Hematopoietic multipotent progenitor cell treated with erythropoietin and hydrocortisone succinate and interleukin-3 and kit ligand, for 4 days (in vitro differentiated cells): ENCODE measurements at regions not wholly inside any gene's neighbourhood (a gene's known extent, or its start where the extent isn't known, plus 50 kb on each side); places are given as distances from the start of the nearest gene placed in this dataset.

Source experiments
- DNase-seq: peaks from one replicate; pipeline ENCODE4 v3.0.0-alpha.2; 2015

DNA sequence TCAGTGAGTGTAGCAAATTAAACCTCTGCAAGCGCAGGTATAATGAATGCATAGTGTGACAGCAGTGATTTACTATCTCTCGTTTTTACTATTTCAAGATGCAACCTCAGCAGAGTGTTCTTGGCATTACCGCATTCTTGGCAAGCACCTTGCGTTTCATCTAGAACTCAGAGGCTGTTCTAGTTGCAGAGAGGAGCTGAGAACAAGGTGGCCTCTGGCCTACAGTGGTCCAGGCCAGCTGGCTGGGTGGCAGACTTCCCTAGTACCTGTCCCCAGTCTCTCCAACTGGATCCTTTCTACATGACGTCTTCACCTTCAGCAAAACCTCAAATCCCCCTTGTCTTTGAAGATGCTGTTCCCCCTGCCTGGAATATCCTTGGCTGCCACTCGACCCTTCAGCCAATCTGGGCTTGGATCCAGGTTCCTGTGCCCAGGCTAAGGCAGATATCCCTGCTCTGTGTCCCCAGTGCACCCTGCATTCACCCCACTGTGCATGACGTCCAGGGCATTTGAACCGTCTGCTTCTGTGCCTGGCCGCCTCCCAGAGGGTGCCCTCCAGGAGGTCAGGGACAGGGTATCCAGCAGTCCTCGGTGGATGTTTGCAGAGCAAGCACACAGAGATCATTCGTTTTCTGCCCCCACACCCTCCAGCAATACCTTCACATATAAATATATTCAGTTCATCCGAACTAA is 120.4 kb upstream of the CPEB4 start:
- DNase-seq = no peak

DNA sequence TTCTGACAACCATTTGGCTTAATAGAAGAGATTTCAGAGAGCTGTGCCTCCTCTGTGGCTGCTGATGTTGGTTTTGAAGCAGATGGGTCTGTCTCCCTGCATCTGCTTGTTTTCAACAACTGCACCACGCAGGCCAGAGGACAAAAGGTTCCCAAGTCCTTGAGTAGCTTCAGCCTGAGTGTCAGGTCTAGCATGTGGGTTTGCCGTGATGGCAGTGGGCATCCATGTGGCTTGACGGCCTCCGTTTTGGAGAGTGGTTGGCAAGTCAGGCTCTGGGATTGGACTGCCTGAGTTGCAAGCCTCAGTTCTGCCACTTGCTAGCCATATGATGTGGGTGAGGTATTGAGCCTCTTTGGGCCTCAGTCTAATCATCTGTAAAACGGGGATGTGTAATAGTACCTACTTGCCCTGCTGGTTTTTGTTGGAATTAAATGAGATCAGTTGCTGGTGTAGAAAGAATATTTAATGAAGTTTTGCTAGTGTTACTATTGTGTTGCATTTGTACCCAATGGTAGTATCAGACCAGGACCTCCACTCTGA is 119.8 kb upstream of the CPEB4 start:
- DNase-seq = no peak

DNA sequence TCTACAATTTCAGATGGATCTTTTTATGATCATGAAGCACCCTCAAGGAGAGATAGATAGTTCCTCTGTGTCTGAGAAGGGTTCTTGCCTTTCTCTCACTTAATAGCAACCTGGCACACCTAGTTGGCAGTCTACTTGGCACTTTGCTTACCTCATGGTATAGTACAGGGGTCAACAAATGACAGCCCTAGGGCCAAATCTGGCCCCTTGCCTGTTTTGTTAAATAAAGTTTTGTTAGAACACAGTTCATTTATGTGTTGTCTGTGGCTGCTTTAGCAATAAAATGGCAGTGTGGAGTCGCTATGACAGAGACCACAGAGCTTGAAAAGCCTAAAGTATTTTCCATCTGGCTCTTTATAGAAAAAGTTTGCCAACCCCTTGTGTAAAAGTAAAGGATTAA is 119.3 kb upstream of the CPEB4 start:
- no peak for DNase-seq

DNA sequence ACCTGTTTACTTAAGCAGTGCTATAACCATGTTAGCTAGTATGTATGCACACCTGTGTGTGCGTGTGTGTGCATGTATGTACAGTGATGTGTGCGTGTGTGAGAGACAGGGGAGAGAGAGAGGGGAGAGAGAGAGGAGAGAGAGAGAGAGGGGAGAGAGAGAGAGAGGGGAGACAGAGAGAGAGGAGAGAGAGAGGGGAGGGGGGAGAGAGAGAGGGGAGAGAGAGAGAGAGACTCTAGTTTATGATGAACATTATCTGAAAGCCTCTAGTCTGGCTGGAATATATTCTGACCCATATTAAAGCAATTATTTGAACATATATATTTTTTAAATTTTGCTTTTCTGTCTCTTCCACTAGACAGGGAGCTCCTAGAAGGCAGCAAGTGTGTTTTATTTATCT is 117.5 kb upstream of the CPEB4 start:
- DNase-seq = no peak

DNA sequence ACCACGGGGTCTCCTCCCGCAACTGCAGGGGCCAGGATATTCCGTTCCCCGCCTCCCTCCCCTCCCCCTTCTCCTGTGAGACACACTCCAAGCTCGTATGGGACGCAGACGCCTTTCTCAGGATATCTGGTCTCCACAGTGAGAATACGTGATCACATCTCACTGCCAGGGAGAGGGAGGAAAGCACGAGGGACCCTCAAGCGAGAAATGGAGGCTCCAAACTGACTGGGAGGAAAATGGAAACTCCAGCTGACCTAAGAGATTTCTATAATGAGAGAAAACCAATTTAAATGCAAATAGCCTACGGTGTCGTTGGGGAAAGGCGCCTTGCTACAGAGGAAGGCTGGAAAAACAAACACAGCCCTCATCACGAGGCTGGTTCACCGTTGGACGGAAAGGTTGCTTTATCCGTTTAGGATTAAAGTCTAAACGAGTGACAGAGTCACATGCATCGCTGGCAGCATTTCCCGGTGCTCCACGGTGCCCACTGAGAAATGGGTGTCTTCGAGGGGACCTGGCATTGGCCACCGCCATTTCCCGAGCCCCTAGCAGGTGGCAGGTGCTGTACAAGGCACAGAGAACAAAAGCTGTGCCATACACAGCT is 116.9 kb upstream of the CPEB4 start:
- no peak for DNase-seq

DNA sequence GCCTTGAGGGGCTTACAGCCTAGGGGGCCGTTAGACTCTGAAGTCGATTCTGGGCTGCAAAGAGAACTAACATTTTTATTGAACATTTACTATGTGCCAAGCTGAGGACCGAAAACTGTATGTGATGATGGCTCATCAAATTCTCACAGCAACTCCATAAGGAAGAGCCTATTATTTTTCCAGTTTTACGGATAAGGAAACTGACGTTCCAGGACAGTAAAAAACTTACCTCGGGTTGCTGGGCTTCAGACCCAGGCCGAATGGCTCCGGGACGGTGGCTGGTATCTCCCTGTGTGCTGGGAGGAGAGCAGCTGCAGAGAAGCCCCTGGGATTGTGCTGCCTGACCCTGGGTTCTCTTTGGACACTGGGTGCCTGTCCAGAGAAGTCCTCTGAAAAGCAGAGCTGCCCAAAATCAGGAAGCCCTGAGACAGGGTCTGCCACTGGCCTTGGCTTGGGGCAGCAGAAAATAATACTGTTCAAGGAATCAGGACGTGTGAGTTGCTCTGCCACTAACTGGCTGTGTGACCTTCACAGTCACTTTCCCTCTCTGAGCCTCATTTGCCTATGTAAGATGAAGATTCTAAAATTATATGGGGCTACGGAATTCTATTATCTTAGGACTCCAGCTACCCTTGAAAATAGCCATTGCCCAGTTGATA is 116.3 kb upstream of the CPEB4 start:
- DNase-seq = no peak

DNA sequence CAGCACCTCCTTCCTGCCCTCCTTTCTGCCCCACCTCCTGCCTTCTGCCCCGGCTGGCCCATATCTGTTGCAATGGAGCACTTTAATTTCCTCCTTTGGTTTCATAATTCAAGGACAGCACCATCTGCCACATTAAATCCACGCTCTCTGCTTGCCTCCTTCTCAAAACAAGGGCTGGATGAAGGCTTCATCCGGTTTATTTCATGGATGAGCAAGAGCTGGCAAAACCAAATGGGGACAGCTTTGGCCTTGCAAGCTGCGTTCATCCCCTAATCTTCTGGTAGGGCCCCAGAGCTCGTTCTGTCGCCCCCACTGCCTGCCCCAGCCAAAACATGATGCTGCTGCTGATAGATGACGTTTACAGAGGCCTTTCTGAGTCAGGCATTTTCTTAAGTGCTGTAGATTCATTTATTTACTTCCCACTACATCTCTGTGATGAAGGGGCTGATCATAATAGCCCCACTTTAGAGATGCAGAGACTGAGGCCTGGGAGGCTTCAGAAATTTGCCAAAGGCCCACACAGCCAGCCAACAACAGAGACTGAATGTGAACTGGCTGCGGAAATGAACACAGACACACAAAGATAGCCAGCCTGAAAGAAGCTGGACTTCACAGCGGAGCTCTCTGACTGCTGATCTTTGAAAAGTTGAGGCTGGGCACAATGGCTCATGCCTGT is 115.6 kb upstream of the CPEB4 start:
- peak; percentile 61 for DNase-seq

DNA sequence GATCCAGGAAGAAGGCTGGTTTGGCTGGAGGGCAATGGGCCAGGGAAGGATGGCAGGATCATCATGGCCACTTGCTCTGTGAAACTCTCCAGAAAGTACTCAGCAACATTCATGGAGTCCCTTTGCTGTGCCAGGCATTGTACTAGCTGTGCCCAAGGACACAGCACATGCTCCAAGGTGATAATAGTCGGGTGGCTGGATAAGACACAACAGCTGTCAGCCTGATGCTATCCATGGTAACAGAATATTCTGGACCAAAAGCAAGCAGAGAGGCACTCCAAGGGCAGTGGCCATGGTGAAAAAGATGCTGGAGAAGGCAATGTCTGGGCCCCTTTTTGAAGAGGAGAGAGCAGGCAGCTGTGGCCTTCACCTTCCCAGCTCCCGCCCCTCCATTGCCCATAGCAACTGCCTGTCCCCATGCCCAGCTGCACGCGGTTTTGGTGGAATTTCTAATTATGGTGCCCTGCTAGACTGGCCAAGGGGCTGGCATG is 113.8 kb upstream of the CPEB4 start:
- peak; percentile 20 for DNase-seq

DNA sequence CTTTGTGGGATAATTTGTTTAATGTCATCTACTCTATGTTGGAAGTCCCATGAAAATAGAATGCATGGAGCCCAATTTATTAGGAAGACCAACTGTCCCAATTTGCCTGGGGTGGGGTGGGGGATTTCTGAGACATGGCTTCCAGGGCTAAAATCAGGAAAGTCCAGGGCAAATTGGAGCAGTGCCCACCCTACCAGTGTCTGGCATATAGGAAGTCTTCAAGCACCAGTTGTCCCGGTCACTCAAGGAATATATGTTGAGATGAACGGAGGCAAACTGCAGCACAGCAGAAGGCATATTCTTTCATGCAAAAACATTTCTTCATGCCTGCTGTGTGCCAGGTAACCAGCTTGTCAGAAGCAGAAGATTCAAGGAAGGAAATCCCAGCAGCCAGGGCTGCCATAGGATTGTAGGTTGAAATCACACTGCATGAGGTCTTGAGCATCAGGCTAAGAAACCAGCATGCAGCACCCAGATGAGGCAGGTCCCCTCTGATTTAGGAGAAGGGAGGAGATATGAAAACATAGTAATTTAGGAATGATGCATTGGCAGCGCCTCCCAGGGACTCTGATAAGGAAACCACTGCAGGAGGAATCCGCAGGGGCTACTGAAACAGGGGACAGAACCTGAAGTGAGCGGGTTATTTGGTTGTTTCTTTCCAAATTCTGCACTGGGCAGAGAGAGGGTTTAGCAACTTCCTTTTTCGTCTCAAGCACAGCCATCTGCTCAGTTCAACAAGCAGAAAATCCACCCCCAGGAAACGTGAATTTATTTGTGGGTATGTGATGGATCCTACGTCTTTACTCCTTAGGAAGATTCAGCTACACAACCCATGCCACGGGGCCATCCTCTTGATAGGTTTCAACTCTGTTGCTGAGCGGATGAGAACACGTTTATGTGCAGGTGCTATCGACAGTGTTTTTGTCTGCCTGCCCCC is 112.6 kb upstream of the CPEB4 start:
- peak; percentile 64 for DNase-seq

DNA sequence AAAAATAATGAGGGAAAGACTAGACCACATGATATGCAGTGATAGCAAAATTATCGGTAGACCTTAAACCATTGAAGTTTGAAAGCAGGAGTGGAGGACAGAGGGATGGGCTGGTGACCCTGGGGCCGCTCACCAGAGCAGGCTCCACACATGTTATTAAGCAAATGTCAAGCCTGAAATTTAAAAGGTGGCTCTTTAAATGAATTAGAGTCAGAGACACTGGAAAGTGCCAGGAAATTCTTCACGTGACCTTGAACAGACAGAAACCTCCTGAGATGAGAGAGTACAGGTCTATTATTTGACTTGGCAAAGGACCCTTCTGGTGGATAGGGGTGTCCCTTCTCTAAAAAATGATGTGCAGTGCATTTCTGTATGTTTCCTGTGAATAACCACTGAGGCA is 111.0 kb upstream of the CPEB4 start:
- no peak for DNase-seq

DNA sequence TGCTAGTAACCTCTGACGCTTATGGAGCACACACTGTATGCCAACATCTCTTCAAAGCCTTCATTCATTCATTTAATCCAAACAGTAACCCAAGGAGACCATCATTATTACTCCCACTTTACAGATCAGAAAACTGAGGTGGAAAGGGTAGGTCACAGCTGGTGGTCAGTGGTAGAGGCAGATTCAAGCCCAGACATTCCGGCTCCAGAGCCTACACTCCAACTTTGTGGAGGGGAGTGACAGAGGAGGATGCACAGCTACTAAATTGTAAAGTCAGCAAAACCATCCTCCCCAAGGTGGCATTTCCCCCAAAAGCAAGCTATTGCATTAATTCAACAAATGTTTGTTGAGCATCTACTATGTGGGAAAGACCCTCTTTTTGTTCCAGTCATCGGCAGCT is 110.5 kb upstream of the CPEB4 start:
- DNase-seq = no peak

DNA sequence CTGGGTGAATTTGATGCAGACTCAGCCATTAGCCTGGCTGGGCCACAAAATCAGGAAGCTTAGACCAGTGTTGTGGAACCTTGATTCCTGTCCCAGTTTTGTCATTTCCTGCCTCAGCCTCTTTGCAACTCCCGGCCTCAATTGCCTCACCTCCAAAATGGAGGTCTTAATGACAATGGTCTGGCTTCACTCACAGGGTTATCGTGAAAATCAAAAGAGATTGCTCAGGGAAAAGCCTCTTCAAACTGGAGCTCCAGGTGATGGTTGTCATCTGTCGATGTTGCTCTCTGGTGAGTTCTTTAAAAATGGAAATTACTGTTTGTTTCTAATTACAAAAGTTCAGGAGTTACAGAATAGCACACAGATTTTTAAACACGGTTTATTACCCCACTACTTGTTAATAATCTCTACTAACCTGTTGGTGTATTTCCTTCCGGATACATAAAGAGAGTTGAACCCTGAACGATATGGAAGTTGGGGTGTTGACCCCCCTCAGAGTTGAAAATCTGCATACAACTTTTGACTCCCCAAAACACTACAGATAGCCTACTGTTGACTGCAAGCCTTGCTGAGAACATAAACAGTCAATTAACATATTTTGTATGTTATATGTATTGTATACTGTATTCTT is 109.9 kb upstream of the CPEB4 start:
- peak; percentile 39 for DNase-seq

DNA sequence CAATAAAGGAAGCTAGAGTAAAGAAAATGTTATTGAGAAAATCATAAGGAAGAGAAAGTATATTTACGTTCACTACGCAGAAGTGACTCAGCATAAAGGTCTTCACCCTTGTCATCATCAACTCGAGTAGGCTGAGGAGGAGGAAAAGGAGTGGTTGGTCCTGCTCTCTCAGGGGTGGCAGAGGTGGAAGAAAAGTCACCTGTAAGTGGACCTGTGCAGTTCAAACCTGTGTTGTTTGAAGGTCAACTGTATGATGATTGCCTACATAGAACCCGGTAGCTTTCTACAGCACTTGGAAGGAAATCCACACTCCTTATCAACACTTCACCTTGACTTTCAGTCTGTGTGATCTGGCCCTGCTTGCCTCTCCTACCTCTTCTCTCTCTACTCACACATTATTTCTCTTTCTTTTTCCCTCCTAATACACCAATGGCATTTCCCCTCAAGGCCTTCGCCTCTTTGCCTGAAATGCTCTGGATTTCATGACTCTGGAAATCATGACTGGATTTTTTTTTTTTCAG is 109.3 kb upstream of the CPEB4 start:
- DNase-seq = peak; percentile 57

DNA sequence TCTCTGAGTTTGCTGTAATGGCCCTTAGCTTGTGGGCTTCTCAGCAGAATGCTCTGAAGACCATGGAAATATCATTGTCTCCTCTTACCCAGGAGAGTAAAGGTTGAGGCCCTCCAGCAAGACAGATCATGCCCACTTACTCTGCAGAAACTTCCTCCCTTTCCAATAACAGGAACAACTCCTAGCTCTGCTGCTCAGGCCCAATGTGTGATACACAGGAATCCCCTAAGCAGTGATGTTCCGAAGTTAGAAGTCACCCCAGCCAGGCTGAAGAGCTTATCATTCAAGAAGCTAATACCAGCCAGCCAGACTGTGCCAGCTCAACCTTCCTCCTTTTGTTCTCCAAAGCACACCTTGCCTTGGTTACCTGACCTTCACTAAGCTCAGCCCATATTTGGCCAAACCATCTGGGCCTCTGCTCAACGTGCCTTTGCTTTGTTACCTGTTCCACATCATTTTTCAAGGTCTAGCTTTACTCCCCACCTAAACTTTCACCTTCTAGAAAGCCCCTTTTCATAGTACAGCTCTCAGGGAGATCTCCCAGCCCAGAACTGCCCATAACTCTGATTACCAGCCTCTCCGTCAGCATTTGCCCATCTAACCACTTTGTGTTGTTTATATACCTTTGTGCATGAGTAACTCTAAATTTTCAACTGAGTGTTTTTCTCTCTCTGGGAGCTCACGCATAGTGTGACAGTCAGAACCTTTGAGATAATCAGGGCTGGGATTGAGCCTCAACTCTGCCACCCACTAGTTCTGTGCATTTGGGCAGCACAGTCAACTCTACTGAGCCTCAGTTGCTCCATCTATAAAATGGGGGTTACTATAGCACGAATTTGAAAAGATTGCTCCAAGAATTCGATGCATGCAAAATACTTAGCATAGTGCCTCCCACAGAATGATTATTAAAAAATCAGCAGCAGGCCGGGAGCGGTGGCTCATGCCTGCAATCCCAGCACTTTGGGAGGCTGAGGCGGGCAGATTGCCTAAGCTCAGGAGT is 107.6 kb upstream of the CPEB4 start:
- no peak for DNase-seq

DNA sequence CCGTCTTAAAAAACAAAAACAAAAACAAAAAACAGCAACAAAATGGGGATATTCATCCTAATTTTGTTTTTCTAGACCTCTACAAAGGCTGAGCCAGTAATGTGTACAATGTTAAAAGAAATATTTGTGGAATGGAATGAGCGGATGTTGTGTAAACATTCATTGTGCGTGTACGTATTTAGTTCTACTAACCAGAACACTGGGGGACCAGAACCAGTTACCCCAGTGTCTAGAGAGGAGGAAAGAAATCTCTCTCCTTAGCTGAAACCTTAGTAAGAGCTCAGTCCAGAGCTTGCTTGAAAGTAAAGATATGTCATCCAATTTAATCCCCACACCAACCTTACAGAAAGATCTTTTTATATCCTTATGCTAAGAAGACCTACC is 106.7 kb upstream of the CPEB4 start:
- no peak for DNase-seq

DNA sequence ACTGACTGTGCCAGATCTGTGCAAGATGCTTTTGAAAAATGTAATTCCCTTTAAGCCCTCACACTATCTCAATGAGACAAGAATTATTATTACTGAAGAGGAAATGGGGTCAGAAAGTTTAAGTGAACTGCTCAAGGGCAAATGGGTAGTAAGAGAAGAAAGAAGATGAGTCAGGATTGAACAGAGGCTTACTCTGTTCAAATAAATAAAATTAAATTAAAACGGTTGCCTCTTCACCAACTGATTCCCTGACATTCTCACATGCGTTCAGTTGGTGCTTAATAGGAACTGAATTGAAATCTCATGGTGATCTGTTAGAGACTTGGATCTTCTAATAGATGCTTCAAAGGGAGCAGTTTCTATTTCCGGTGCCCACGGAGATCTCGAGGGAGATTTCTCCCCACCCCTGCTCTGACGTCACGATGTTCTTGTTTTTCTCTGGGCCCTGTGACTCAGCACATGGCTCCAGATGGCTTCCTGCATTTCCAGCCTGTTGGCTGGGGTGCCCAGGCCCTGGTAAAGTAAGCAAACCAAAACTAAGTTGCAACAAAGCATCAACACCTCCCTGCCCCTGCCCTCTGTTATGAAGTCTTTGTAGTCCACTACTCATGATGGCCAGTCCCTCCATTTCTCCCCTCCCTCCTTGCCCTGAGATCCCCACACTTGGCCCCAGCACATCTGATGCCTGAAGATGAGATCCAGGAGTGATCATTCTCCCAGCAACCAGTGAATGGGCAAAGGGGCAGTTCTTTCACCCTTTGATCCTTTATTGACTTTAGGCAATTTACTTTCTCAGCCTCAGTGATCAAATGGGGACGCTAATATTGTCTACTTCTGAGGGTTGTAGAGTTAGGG is 106.1 kb upstream of the CPEB4 start:
- peak; percentile 85 for DNase-seq

DNA sequence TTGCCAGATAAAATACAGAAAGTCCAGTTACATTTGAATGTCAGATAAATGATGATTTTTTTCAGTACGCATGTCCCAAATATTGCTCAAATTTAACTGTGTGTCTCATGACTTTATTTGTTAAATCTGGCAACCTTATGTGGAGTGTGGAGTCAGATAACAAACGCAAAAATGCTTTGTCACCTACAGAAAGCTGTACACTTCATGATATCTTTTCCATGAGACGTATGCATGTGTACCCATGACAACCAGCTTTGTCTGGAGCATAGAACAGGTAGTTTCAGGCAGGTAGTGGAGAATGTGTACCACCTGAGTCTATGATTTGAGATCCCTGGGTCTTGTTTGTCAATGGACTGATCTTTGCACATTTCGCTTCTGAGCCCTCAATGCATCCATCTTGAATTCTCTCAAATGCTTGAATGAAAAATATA is 105.5 kb upstream of the CPEB4 start:
- peak; percentile 83 for DNase-seq

DNA sequence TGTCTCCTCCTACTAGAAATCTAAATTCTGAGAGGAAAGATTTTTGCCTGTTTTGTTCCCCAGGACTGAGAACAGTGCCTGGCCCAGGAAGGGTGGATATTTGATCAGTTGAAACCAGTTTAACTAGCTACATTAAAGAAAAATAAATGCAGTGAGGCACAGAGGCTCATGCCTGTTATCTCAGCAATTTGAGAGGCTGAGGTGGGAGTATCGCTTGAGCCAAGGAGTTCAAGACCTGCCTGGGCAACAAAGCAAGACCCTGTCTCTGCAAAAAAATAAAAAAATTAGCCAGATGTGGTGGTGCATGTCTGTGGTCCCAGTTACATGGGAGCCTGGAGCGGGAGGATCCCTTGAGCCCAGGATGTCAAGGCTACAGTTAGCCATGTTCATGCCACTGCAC is 104.8 kb upstream of the CPEB4 start:
- DNase-seq = no peak

DNA sequence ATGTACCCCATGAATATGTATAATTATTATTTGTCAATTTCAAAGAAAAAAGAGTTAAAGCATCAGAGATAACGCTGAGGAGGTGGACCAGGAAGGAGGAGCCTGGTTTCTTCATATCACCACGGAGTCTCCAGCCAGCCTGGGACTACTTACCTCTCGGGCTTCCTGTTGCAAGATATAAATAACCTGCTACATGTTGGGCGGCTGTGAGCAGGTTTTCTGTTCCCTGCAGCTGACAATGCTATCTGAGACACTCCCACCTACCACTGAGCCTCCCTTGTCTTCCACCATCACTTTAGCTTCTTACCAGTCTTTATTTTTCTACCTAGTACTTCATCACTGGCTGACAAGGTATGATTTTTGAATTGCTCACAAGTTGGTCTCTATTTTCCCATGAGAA is 102.7 kb upstream of the CPEB4 start:
- DNase-seq = peak; percentile 21
